HG03354 (cell line): ENCODE measurements at regions not wholly inside any gene's neighbourhood (a gene's known extent, or its start where the extent isn't known, plus 50 kb on each side); places are given as distances from the start of the nearest gene placed in this dataset.

ENCODE experiments used
- ATAC-seq: cut with Tn5 transposase; IDR thresholded peaks from one replicate; pipeline ENCODE4 v1.9.1; 2021; ENCODE audit warnings: mild to moderate bottlenecking; ENCODE audit not compliant: unreplicated experiment, poor library complexity, severe bottlenecking

DNA sequence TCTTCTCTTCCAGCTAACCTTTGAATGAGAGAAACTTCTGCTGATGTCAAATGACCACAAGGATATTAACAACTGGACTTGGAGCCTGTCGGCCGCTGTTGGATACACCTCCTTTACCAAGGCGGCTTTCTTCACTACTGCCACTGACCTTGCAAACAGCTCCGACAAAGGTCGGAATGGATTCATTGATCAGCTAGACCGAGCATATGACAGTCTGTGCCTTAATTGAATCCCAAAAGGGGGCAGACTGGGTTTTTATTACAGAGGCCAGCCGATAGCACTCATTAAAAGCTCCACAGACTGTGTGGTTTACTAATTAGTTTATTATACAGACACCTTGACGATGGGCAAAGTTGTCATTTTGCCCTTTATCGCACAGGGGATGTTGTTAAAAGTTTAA, 394.5 kb downstream of the RERGL start:
- no peak for ATAC-seq

DNA sequence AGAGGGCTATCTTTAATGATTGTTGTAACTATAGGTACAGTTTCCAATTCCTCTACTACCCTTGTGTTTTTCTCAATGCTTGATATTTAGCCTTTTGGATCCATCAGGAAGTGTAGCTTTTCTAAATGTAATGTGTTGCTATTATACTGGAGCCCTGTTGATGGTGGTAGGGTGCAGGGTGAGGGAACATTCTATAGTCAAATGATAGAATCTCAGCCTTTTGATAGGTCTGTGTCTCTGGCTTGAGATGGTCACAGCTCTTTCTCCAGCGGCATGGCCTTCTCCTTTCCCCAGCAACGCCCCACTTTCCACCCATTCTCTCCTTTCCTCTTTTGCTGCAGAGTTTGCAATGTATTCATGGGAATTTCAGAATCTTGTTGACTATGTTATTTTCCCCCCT, 398.6 kb downstream of the RERGL start:
- ATAC-seq: no peak

DNA sequence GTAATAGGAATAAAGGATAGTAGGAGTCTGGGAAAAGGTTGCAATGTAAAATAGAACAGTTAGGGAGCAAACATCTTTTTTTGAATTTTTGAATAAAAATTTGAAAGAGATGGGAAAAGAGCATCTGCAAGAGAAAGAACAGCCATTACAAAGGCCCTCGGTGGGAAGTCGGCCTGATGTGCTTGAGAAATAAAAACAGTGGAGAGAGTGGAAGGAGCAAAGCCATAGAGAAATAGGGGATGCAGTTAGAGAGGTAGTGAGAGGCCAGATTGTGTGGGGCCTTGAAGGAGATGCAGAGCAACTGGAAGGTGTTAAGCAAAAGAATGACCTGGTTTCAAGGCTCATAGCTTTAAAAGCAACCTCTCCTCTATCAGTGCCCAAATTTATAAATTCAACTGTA, 409.8 kb downstream of the RERGL start:
- ATAC-seq: no peak

DNA sequence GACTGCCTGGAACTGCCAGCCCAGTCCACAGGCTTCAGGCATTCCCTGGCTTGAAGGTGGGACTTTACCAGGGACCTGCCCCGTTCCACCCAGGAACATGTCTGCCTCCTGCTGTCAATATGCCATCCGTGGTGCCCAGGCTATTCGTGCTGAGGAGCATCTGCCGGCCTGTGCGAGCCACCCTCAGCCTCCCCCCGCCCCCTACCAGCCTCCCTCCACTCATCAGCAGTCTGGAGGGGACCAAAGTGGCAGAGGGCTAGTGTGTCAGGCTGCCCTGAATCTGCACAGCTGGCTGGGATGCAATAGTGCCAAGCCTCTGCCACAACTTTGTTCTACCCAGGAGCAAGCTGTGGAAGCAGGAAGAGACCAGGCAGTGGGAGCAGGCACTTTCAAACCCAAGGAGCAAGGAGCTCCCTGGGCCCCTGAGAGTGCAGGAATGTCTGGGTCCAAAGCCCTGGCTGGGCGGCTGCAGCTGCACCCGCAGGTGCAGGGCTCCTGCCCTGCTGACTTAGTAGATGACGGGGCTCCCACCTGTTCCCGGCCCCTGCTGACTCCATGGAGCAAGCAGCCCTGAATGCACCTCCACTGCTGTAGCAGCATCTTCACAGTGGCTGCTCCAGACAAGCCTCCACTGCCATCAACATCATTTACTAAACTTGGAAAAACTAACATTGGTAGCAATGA, 423.2 kb downstream of the RERGL start:
- no peak for ATAC-seq

DNA sequence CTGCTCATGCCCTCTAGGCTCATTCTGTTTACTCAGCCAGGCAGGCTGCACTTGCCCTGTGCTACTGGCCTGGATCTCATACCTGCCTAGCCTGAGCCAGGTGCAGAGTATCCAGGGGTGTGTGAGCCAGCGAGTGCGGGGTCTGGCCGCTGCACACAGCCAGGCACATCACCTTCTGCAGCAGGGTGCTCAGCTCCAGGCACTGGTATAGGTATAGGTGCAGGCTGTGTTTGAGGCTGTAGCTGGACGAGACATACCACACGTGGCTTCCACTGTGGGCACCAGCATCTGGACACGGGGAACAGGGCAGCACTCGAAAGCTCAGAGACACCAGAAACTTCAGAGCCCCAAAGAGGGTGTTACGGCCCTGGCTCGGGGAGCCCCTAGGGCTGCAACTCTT, 424.2 kb downstream of the RERGL start:
- ATAC-seq: no peak

DNA sequence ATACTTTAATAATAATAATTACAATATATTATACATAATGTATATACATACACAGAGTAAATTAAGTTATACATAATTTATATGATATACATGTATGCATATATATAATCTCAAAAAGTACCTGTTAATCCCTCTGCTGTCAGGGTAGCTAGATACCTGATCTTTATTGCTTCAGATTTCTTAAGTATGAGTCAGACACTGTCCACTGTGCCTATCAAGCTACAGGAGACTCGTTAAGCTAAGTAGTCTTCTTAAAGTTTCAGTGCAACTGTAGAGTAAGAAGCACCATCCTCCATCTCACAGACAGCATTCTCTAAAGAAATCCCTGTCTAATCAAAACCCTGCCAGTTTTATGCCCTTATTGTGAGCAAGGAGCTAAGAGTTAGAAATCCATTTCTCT, 428.7 kb downstream of the RERGL start:
- no peak for ATAC-seq

DNA sequence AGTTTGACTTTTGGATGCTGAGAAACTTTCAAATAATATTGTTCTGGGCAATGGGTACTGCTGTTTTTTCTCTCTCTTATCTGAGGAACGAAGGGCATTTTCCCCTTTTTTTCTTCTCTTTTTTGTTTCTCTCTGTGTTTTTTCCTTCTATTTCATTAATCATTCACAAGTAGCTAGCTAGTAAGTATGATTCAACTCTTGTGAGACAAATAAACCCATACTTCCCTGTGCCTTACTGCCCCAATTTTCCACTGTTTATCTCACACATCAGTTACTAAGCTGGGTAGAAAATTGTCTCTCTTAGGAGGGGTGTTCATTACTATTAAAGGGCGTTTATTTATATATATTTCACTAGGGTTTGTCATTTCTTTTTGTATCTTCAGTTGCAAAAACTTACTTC, 437.6 kb downstream of the RERGL start:
- ATAC-seq: no peak

DNA sequence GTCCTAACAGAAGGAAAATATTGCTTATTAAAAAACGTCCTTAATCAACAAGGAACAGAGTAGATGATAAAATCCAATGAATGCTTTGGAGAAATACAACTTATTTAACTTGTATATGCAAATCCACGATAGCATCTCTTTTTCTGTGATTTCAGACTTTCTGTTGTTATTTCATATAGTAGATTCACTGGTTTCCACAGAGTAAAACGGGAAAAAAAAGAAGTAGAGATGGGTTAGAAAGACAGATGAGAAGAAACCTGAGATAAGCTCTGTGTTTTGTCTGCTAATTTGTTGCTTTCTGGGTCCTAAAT, 447.7 kb downstream of the RERGL start:
- ATAC-seq: no peak

DNA sequence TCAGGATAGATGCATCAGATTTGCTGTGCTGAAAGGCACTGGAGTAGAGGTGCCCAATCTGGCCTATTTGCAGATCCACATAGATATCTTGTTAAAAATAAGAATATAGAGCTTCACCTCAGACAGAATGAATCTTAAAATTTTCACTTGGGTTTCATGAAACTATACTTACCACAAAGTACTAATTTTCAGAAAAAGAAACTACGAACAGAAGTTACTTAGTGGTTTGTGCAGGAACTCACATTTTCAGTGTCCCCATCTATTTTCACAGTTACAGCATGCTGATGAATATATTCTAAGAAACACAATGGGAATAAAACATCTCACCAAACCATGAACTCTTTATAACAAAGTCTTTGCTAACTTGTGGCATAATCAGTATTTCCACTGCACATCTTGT, 449.4 kb downstream of the RERGL start:
- no peak for ATAC-seq

DNA sequence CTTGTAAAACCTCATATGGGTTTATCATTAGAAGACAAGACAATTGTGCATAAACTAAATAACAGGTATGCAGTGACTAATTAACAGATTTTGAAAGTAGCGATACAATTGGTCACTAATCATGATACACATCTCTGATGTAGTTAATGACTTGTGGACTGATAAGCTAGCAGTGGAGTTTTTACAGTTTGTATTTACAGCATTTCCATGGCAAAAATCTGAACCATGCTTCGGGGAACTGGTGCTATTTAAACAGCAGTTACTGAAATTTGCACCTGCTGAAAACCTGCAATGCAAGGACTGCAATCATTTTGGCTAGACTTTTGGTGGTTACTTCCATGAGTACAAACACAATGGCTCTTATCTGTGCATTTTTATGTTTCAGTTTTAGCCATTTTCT, 471.2 kb downstream of the RERGL start:
- no peak for ATAC-seq

DNA sequence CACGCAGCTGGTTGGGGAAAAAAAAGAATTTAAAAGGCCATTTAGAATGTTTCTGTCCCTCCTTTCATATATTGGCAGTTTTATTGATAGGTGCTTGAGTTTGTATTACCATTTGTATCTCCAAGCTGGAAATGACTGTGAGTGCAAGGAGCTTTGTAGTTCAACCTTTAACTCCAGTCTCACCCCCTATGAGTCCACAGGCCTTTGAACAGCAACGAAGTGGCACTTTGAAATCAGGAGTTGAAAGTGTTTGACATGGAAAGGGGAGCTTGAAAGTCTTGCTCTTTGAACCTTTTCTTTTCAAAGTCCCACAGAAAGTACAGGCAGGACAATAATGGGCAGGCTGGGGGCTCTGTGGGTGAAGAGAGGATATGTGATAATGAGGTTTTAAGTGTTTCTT, 480.3 kb downstream of the RERGL start:
- ATAC-seq: no peak

DNA sequence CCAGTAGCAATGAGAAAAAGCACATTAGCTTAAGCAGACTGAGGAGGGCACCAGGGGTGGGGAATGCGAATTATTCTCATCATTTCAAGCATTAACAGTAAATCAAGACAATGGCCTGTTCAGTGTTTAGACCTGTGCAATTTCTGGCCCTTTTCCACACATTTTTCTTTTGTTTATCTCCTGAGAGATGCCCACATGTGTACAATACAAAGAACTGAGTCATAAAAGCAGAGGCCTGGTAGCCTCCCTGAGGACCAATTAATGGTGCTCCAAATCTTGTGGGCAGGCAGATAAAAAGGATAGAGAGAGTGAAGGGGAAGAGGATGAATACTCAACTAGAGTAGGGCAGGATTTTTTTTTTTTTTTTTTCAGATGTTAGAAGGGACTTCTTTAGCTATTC, 480.8 kb downstream of the RERGL start:
- ATAC-seq: no peak

DNA sequence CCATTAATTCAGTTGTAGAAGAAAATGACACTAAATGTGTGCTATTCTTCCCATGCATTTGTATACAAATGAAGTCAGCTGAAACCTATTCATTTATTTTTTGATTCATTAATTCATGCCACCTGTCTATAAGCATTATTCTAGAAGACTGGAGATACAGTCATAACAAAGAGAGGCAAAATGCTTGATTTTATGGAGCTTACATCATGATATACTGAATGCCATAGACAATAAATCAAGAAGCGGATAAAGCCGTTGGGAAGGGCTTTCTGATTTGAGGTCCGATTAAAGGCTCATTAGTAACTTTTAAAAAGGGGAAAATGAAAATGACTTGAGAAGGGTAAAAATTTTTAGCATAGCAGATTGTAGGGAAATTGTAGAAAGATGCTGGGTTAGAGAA, 494.9 kb downstream of the RERGL start:
- no peak for ATAC-seq

DNA sequence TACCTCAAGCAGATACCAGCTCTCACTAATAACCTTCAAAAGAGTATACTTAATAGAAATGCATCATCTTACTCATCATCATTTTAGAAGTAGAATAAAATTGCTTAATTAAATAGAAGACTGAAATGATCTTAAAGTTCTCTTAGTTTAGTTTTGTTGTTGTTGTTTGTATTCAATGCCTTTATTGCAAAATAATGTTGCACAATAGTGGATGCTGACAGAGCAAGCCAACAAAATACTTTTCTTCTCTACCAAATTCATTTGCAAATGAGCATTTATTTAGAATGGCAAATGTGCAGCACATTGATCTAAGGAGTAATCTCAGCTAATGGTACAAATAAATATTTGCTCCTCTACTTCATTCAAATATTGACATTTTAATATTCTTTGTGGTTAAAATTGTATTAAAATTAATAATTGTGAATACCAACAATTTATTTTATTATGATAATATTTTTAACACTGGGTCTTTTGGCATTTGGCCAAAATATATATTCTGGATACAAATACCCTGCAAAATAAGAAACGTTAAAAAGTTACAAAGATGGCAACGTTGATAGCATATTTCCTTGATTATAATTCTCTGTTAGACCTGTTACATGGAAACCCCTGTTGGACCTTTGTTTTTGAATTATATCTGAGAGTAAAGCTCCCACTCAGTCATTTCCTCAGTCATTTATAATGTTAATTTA, 496.1 kb downstream of the RERGL start:
- ATAC-seq: no peak

DNA sequence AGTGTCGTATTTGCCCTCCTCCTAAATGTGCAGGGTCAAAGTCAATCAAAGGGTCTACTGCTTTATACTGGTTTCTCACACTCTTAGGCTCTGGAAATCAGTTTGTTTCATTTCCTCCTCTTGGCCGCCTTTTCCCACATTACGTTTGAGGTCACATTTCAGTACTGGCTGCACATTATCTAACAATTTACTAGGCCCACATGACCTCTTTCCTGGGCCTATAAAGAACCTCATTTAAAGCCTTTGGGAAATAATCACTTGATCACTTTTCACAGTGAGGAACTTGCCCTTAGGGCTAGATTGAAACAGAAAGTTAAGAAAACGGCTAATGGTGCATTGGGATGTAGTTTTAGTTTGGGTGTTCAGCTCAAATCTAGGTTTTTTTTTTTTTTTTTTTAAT, 497.5 kb downstream of the RERGL start:
- ATAC-seq: no peak

DNA sequence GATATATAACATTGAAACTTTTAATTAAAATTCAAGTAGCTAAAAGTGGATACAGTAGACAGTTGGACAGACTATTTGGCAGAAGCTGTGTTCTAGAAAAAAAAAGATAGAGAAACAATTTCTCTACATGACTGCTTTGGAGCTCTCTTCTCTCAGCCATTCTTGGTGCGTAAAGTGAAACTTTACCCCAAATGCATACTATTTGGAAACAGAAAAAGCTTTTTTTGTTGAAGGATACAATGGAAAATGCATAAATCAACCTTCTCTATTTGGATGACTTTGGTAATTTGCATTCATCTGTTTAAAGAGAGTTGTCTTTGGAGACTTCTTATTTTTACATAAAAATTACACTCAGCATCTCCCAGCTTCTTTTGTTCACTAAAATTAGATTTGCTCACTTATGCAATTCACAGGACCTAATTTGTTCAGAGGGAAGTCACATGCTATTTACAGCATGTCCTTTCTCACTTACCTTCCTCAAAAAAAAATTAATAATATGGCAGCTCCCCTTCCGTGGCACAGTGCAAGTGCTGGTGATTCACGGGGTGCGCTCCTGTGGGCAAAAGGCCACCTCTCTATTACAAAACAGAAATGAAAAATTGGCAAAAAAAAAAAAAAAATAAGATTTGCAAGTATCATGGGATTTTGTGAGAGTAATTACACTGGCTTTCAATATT, 498.9 kb downstream of the RERGL start:
- ATAC-seq: no peak

DNA sequence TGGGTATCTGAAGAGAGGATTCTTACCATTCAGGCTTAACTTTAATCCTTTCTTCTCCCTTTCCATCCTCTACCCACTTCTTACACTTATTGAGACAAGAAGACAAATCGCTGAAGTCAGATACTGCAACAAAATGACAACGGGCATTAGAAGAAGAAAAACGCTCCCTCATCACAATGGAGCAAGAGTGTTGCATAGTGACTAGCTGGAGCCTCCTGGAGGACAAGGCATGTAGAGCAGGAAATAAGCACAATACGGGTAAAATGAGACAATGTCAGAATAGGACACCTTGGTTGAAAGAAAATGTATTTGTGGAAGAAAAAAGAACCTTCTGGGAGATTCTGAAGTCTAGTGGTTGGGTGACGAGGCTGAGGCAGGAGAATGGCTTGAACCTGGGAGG, 501.0 kb downstream of the RERGL start:
- ATAC-seq: no peak

DNA sequence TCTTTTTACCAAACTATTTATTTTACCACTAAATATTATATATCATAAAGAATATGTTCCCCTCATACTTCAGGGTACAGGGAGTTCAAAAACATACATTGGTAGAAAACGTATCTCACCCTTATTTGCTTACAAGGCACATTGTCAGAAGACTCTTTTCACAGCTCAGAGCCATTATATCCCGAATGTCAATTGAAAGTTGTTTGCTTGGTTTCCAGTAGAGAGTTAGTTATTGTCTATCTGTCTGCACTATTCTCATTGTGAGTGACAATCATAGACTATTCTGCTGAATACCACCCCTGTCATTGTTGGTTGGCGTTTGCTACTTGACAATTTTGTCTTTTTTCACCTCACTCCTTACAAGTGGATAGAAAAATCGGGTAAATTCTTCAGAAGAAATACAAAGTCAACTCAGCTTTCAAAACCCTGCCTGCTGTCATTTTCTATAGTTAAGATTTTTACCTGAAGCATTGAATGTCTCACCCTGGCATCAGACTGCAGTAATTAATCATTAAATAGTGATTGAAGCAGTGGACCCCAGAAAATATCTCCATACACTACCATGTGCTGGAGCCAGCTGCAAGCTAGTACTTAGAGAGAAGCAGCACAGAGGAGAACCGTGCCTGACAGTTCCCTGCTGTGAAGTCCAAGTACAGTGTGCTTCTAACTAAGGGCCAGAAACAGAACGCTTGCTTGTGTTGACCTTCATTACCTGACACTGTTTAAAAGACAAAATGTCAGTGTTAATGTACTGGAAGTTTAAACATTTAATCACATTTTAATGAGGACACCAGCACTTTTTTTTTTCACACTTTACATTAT, 510.6 kb downstream of the RERGL start:
- ATAC-seq: no peak

DNA sequence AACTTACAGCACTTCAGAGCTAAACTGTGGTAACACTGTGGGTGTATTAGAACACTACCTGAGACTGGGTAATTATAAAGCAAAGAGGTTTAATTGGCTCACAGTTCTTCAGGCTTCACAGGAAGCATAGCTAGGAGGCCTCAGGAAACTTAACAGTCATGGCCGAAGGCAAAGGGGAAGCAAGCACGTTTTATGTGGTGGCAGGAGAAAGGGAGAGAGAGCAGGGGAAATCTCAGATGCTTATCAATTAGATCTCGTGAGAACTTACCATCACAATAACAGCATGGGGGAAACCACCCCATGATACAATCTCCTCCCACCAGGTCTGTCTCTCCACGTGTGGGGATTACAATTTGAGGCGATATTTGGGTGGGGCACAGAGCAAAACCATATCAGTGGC, 512.6 kb downstream of the RERGL start:
- ATAC-seq: no peak

DNA sequence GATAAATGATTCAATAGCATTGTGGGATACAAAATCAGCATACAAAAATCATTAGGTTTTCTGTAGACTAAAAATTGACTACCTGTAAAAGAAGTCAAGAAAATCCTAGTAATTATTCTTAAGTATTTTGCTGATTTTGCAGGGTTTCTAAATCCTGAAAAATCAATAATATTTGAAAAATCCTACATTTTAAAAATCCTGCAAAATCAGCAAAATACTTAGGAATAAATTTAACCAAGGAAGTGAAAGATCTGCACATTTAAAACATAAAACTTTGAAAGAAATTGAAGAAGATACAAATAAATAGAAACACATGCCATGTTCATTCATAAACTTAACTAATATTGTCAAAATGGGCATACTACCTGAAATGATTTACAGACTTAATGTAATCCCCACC, 517.7 kb downstream of the RERGL start:
- ATAC-seq: no peak

DNA sequence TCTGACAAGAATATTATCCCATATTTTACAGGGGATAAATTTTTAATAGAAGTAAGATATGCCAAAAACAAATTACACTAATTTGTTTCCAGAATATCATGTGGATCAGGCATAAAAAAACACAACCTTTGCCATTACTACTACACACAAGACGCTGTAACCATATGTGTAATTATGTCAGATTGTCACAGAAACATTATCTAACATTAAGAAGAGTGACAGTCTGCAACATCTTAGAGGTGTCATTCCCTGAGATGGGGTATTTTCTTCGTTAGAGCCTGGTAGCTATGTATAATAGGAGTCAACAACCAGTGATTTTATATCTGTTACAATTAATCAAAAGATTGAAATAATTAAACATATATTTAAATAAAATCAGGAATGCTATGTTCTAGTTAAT, 518.9 kb downstream of the RERGL start:
- ATAC-seq: no peak
